ENCODE measurements at regions not wholly inside any gene's neighbourhood (a gene's known extent, or its start where the extent isn't known, plus 50 kb on each side); places are given as distances from the start of the nearest gene placed in this dataset.

- H3K4me2 ChIP-seq (ENCODE audit: insufficient read depth, low read length), result no peak overlapping the region
- intact Hi-C loops (cut with micrococcal nuclease), result no loop called here
Measured at GRCh38 chr7:121797657-121798452, 75.1 kb upstream of the PTPRZ1 start.

More at GRCh38 chr7:121797657-121798452, 75.1 kb upstream of the PTPRZ1 start:
- H3K4me3 ChIP-seq (replicated peaks in 1 of 3; ENCODE audit: insufficient read depth in 1 of 3, low read depth in 1 of 3, low read length in 3 of 3), result no peak overlapping the region
- no peaks in the 10 kb centered on the region for H3K36me3 ChIP-seq (ENCODE audit: control insufficient read depth in 2 of 2, extremely low read depth in 1 of 2, insufficient read depth in 2 of 2, low read length in 2 of 2)
- ChIA-PET POLR2A (no interaction called here), CTCF (no interaction called here)
- no peaks in the 10 kb centered on the region for H3K9me3 ChIP-seq (replicated peaks; ENCODE audit: control insufficient read depth, insufficient read depth, low read length)
- H3K27me3 ChIP-seq (ENCODE audit: control insufficient read depth in 2 of 2, insufficient read depth in 2 of 2, low read length in 2 of 2), result no peaks in the 10 kb centered on the region
- H3K4me1 ChIP-seq (ENCODE audit: control insufficient read depth, extremely low read depth, insufficient read depth, low read length), result no peaks in the 10 kb centered on the region
- no peaks in the 10 kb centered on the region for H4K20me1 ChIP-seq (replicated peaks; ENCODE audit: control insufficient read depth, extremely low read depth, insufficient read depth, low read length)
- H3K27ac ChIP-seq (ENCODE audit: insufficient read depth, low read depth, low read length), result no peak overlapping the region
- no peaks in the 10 kb centered on the region for H3K79me2 ChIP-seq (ENCODE audit: control insufficient read depth, insufficient read depth, low read length)
- FAIRE-seq, result no peak
- no peak overlapping the region for H2AFZ ChIP-seq (ENCODE audit: low read depth, low read length)
- dilution Hi-C loops (cut with MboI; ENCODE audit: extremely low pct_ligation_motif_present, low sequenced_read_pairs), result no loop called here
- BruUV-seq (replicated peaks), result no TSS peak
- no peak for DNase-seq (ENCODE audit: low read depth, low spot score)
- no peaks in the 10 kb centered on the region for H3K9me1 ChIP-seq (replicated peaks; ENCODE audit: control insufficient read depth, extremely low read depth, insufficient read depth, low read length)
- TF ChIP-seq POLR2AphosphoS5 (IDR thresholded peaks at IDR 0.05; ENCODE audit: insufficient read depth, low read depth, low read length) (no peak), CTCF (IDR thresholded peaks at IDR 0.05; ENCODE audit: extremely low read depth in 1 of 2, insufficient read depth in 1 of 2, low read depth in 1 of 2, low read length in 2 of 2) (no peak), FOS (IDR thresholded peaks at IDR 0.05; ENCODE audit: borderline replicate concordance, insufficient read depth, low read length) (no peak), POLR2A (IDR thresholded peaks at IDR 0.05; ENCODE audit: low read depth, low read length) (no peak), MAX (IDR thresholded peaks at IDR 0.05; ENCODE audit: insufficient read depth, insufficient read length) (no peak), EZH2 (IDR thresholded peaks at IDR 0.05; ENCODE audit: borderline replicate concordance, low read depth, low read length, severe bottlenecking) (no peak), MYC (IDR thresholded peaks at IDR 0.05; ENCODE audit: low read depth, low read length) (no peak), GATA2 (IDR thresholded peaks at IDR 0.05; ENCODE audit: insufficient read depth, insufficient read length, low read depth, low read length) (no peak), JUN (IDR thresholded peaks at IDR 0.05; ENCODE audit: borderline replicate concordance, insufficient read depth, insufficient read length, low read depth) (no peak)
- no peak overlapping the region for H3K9ac ChIP-seq (replicated peaks; ENCODE audit: extremely low read depth, insufficient read depth, low read length)
